Activated CD4-positive, alpha-beta T cell treated with anti-CD3 and anti-CD28 coated beads for 36 hours (primary cell): ENCODE measurements at regions not wholly inside any gene's neighbourhood (a gene's known extent, or its start where the extent isn't known, plus 50 kb on each side); places are given as distances from the start of the nearest gene placed in this dataset.

ENCODE experiments used
- ATAC-seq: fragments of 200-7000 bp; cut with Tn5 transposase; one replicate; pipeline ENCODE4 v1.10.0; 2021; ENCODE audit warnings: mild to moderate bottlenecking, moderate library complexity
- CTCF ChIA-PET: fragments of 350-600 bp; sonication (Branson Sonifier 250); formaldehyde crosslinking; loops from one replicate; lab custom pipeline; 2021; ENCODE audit warnings: antibody characterized with exemption; lab: Charles Lee
- POLR2A ChIA-PET: fragments of 350-600 bp; sonication (Branson Sonifier 250); formaldehyde crosslinking; loops from one replicate; lab custom pipeline; 2021; ENCODE audit warnings: antibody characterized with exemption, inconsistent platforms; lab: Charles Lee
- DNase-seq: peaks from one replicate; pipeline ENCODE4 v3.0.0-alpha.2; 2020
- H3K27ac Mint-ChIP-seq: one replicate; pipeline ENCODE4 v1.8.0; 2021; ENCODE audit warnings: mixed read lengths
- H3K27me3 Mint-ChIP-seq: one replicate; pipeline ENCODE4 v1.8.0; 2021; ENCODE audit warnings: mixed read lengths
- H3K36me3 Mint-ChIP-seq: one replicate; pipeline ENCODE4 v1.8.0; 2021; ENCODE audit warnings: low read depth, mixed read lengths
- H3K4me1 Mint-ChIP-seq: one replicate; pipeline ENCODE4 v1.8.0; 2021; ENCODE audit warnings: mixed read lengths
- H3K4me3 Mint-ChIP-seq: one replicate; pipeline ENCODE4 v1.8.0; 2021; ENCODE audit warnings: mild to moderate bottlenecking, moderate library complexity, mixed read lengths
- H3K9me3 Mint-ChIP-seq: one replicate; pipeline ENCODE4 v1.8.0; 2021; ENCODE audit warnings: low read depth, mixed read lengths
- intact Hi-C, 2 experiments: fragments of 100-400 bp; cut with DNase I in 1 of 2; cut with micrococcal nuclease in 1 of 2; formaldehyde crosslinking; loops; one replicate each; pipeline versions ENCODE4 v1.14.2 to v1.15.1; 2022 to 2024; cut with DNase I, micrococcal nuclease

DNA sequence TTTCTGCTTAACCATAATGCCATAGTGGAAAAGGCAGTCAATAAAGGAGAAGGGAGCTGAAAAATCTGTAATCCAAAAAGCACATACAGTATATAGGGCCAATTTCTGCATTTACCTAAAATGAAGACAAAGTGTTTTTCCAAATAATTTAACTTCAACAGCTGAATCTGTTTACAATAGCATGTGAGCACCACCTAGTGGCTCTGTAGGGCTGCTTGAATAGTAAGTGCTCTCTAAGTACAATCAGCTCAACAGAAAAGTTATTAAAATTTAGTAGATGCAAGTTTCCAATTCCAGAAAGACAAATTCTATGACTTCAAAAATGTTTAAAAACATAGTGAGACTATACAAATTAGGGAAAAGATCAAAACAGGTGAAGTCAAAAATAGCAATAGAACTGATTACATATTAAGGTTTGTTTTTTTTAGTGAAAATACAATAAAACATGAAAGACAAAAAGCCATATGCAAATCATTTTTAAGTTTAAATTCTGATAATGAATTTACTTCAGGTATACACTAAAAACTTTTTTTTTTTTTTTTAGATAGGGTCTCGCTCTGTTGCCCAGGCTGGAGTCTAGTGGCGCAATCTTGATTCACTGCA is 220.0 kb downstream of the SETD4 start:
- peaks cover 2% of the 10 kb centered on the region for H3K4me1 Mint-ChIP-seq
- no peak overlapping the region for H3K4me3 Mint-ChIP-seq
- ATAC-seq (no peak), DNase-seq (peak; percentile 73)
- POLR2A ChIA-PET = interaction anchor here (0.5 kb wide), 1 partner anchor 966 kb away, joined by 4 read pairs; no protein-coding TSS in a partner anchor
- no peaks in the 10 kb centered on the region for H3K27me3 Mint-ChIP-seq
- H3K9me3 Mint-ChIP-seq = no peaks in the 10 kb centered on the region
- intact Hi-C loops = loop anchor here (1.0 to 10.0 kb wide), 8 partner anchors 185 to 1147 kb away; no protein-coding TSS in a partner anchor
- H3K36me3 Mint-ChIP-seq = no peaks in the 10 kb centered on the region
- CTCF ChIA-PET = interaction anchor here (0.5 to 2.0 kb wide), 30 partner anchors 9 to 1540 kb away, joined by 3 to 14 read pairs (median 3); no protein-coding TSS in a partner anchor
- no peak overlapping the region for H3K27ac Mint-ChIP-seq

DNA sequence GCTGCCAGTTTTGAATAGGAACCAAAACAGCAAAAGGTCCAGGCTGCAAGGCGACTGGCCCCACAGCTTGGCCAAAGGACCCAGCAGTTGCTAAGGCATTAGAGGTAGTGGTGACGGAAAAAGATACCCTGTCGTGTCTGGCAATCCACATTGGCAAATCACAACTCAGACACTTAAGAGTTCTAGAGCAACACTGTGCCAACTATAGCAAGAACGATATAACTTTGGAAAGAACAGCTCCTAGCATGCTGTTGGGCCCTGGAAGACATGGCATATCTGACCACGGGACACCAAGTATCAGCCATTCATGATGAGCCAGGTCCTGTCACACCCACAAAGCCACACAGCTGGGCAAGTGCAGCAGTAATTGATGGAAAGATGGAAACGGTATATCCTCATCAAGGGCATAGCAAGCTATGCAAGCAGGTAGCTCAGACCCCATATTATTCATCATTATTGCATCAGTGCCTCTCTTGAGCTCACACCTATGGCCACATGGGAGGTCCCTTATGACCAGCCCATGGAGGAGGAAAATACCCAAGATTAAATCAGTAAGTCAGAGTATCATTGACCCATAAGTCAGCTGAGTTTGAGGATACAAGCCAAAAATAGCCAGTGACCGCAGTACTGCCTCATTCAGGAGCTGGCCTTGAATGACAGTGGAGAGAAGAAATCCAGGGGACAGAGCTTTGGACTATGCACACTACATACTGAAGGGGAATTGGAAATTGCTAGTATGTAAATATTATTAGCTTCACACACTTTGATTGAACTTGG is 221.2 kb downstream of the SETD4 start:
- DNase-seq = no peak
- Mint-ChIP-seq H3K27me3 (no peaks in the 10 kb centered on the region), H3K36me3 (no peaks in the 10 kb centered on the region), H3K4me3 (no peak overlapping the region), H3K9me3 (no peaks in the 10 kb centered on the region), H3K4me1 (peaks cover 2% of the 10 kb centered on the region), H3K27ac (no peak overlapping the region)
- ChIA-PET POLR2A (interaction anchor here (0.6 kb wide), 1 partner anchor 1169 kb away, joined by 3 read pairs; no protein-coding TSS in a partner anchor), CTCF (interaction anchor here (0.5 to 2.0 kb wide), 26 partner anchors 10 to 1204 kb away, joined by 3 to 14 read pairs (median 3); no protein-coding TSS in a partner anchor)
- no peak for ATAC-seq
- intact Hi-C loops = loop anchor here in 1 of 2 experiments (2.0 kb wide), 1 partner anchor 788 kb away; no protein-coding TSS in a partner anchor

DNA sequence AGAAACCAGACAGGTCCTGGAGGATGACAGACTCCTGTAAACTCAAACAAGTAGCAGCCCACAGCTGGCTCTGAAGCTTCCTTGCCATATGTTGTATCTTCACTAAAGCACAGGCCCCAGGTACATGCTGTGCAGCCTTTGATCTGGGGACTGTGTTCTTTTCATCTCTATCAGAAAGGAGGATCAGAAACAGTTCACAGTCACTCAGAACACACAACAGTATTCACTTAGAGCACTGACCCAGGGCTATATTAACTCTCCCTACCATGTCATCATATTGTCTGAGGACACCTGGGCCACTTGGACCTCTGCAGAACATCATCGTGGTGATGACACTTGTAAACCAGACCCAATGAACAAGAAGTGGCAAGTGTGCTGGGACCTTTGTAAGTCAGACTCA is 222.0 kb downstream of the SETD4 start:
- no peaks in the 10 kb centered on the region for H3K36me3 Mint-ChIP-seq
- ChIA-PET CTCF (interaction anchor here (0.5 to 1.2 kb wide), 2 partner anchors 11 to 1060 kb away, joined by 3 read pairs; no protein-coding TSS in a partner anchor), POLR2A (no interaction called here)

DNA sequence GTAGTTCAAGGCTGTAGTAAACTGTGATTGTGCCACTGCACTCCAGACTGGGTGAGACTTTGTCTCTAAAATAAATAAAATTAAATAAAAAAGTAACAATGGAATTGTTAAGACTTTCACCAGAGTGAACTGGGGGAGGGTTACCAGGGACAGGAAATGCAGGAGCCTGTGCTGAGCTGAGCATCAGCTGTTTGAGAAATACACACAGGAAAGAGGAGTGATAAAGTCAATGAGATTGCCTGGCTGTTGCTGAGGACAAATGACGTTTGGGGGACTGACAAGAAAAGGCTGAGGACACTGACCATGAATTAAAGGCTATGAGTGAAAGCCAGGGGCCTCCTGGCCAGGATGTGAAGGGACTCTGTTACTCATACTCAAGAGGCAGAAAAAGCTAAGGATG is 226.3 kb downstream of the SETD4 start:
- H3K36me3 Mint-ChIP-seq = no peaks in the 10 kb centered on the region
- intact Hi-C loops = no loop called here
- H3K27ac Mint-ChIP-seq = no peak overlapping the region
- H3K27me3 Mint-ChIP-seq = peaks cover 16% of the 10 kb centered on the region
- ChIA-PET CTCF (interaction anchor here (1.3 kb wide), 1 partner anchor 23 kb away, joined by 3 read pairs; no protein-coding TSS in a partner anchor), POLR2A (no interaction called here)
- DNase-seq = no peak
- H3K4me1 Mint-ChIP-seq = peaks cover 6% of the 10 kb centered on the region
- H3K4me3 Mint-ChIP-seq = no peak overlapping the region
- H3K9me3 Mint-ChIP-seq = no peaks in the 10 kb centered on the region
- ATAC-seq = no peak

More for the DNA sequence above, 222.0 kb downstream of the SETD4 start:
- no peak overlapping the region for H3K27ac Mint-ChIP-seq
- no peak for DNase-seq
- H3K27me3 Mint-ChIP-seq = no peaks in the 10 kb centered on the region
- intact Hi-C loops = loop anchor here in 1 of 2 experiments (2.0 kb wide), 1 partner anchor 788 kb away; no protein-coding TSS in a partner anchor
- H3K9me3 Mint-ChIP-seq = no peaks in the 10 kb centered on the region
- ATAC-seq = no peak
- H3K4me3 Mint-ChIP-seq = no peak overlapping the region
- peaks cover 4% of the 10 kb centered on the region for H3K4me1 Mint-ChIP-seq

- ChIA-PET CTCF (interaction anchor here (0.7 to 1.3 kb wide), 3 partner anchors 10 to 170 kb away, joined by 3 read pairs; no protein-coding TSS in a partner anchor), POLR2A (no interaction called here)
- intact Hi-C loops = no loop called here
- DNase-seq = no peak
- Mint-ChIP-seq H3K4me3 (no peak overlapping the region), H3K9me3 (no peaks in the 10 kb centered on the region), H3K27me3 (peaks cover 21% of the 10 kb centered on the region), H3K27ac (no peak overlapping the region), H3K36me3 (no peaks in the 10 kb centered on the region), H3K4me1 (peaks cover 5% of the 10 kb centered on the region)
- no peak for ATAC-seq
These were observed 226.9 kb downstream of the SETD4 start for GRCh38 chr21:35833388-35833787.

DNA sequence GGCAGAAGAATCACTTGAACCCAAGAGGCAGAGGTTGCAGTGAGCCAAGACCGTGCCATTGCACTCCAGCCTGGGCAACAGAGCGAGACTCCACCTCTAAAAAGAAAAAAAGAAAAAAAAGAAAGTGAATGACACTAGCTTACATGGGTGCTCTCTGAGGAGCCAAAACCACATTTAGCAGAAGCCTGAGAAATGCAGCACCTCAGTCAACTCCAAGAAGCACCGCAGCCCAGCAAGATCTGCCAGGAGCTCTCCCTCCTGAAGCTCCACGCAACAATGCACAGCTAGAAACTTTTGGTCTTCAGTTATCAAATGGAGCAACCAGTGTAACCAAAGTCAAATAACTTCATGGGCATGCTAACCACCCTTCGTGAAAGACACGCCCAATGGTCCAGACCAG is 229.1 kb downstream of the SETD4 start:
- peaks cover 23% of the 10 kb centered on the region for H3K27me3 Mint-ChIP-seq
- intact Hi-C loops = no loop called here
- POLR2A ChIA-PET = interaction anchor here (0.6 kb wide), 1 partner anchor 1054 kb away, joined by 4 read pairs; no protein-coding TSS in a partner anchor
- peaks cover 5% of the 10 kb centered on the region for H3K4me1 Mint-ChIP-seq
- DNase-seq = no peak
- H3K9me3 Mint-ChIP-seq = no peaks in the 10 kb centered on the region
- CTCF ChIA-PET = no interaction called here
- H3K36me3 Mint-ChIP-seq = no peaks in the 10 kb centered on the region
- no peak overlapping the region for H3K4me3 Mint-ChIP-seq
- no peak overlapping the region for H3K27ac Mint-ChIP-seq
- no peak for ATAC-seq

DNA sequence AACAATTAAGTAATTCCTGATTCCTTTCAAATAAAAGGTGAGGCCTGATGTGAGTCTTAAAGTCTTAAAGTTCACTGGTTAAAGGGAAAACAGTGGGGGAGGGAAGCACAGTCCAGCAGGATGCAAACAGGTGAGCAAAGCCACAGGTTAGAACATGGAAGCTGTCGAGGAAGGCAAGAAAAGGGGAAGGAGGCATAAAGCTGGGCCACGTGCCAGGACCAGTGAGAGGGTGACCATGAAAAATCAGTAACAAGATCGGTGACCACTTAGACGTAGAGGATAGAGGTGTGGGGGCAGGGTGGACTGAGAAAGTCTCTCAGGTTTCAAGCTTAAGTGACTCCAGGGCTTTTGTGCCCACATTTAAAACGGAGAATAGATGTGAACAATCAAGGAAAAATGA is 231.3 kb downstream of the SETD4 start:
- ChIA-PET POLR2A (no interaction called here), CTCF (interaction anchor here (0.7 to 2.2 kb wide), 2 partner anchors 199 to 306 kb away, joined by 3 to 6 read pairs; no protein-coding TSS in a partner anchor)
- Mint-ChIP-seq H3K27me3 (peaks cover 23% of the 10 kb centered on the region), H3K36me3 (no peaks in the 10 kb centered on the region), H3K4me1 (peaks cover 3% of the 10 kb centered on the region), H3K9me3 (no peaks in the 10 kb centered on the region), H3K4me3 (no peak overlapping the region), H3K27ac (no peak overlapping the region)
- intact Hi-C loops = no loop called here
- ATAC-seq (no peak), DNase-seq (no peak)

- Mint-ChIP-seq H3K4me1 (peaks cover 2% of the 10 kb centered on the region), H3K9me3 (no peaks in the 10 kb centered on the region), H3K4me3 (no peak overlapping the region), H3K36me3 (no peaks in the 10 kb centered on the region), H3K27me3 (peaks cover 32% of the 10 kb centered on the region), H3K27ac (no peak overlapping the region)
- CTCF ChIA-PET = interaction anchor here (2.2 kb wide), 1 partner anchor 200 kb away, joined by 6 read pairs; no protein-coding TSS in a partner anchor
- DNase-seq (no peak), ATAC-seq (no peak)
- intact Hi-C loops = no loop called here
- POLR2A ChIA-PET = no interaction called here
These were observed 232.2 kb downstream of the SETD4 start for GRCh38 chr21:35828161-35828560.

- Mint-ChIP-seq H3K9me3 (peaks cover under 1% of the 10 kb centered on the region), H3K4me1 (peaks cover 2% of the 10 kb centered on the region), H3K27me3 (peaks cover 29% of the 10 kb centered on the region), H3K27ac (no peak overlapping the region), H3K36me3 (no peaks in the 10 kb centered on the region), H3K4me3 (no peak overlapping the region)
- DNase-seq (no peak), ATAC-seq (no peak)
- intact Hi-C loops = no loop called here
- ChIA-PET CTCF (no interaction called here), POLR2A (no interaction called here)
These were observed 233.3 kb downstream of the SETD4 start for GRCh38 chr21:35827004-35827403.

- no peaks in the 10 kb centered on the region for H3K36me3 Mint-ChIP-seq
- intact Hi-C loops = no loop called here
- DNase-seq = no peak
- ChIA-PET POLR2A (no interaction called here), CTCF (no interaction called here)
- peaks cover 2% of the 10 kb centered on the region for H3K4me1 Mint-ChIP-seq
- no peak for ATAC-seq
- peaks cover 2% of the 10 kb centered on the region for H3K9me3 Mint-ChIP-seq
- H3K4me3 Mint-ChIP-seq = no peak overlapping the region
- H3K27ac Mint-ChIP-seq = no peak overlapping the region
- H3K27me3 Mint-ChIP-seq = peaks cover 23% of the 10 kb centered on the region
These were observed 234.7 kb downstream of the SETD4 start for GRCh38 chr21:35825370-35826353.
